ENCODE measurements at regions not wholly inside any gene's neighbourhood (a gene's known extent, or its start where the extent isn't known, plus 50 kb on each side); places are given as distances from the start of the nearest gene placed in this dataset.
"Not testable (repeated sequence)": the region's sequence is repeated elsewhere in the genome, so short reads cannot be mapped to it uniquely, and the experiment has no call there.

GRCh38 chr4:54852602-54853001, 194.8 kb downstream of the KIT start:
- no peak for DNase-seq (ENCODE audit: low spot score)
- no peaks in the 10 kb centered on the region for H3K4me1 Mint-ChIP-seq (ENCODE audit: low read depth)
- peaks cover 1% of the 10 kb centered on the region for H3K27me3 Mint-ChIP-seq (ENCODE audit: insufficient read depth)
- intact Hi-C loops (cut with micrococcal nuclease) = no loop called here
- H3K4me3 Mint-ChIP-seq = no peak overlapping the region
- H3K36me3 Mint-ChIP-seq (ENCODE audit: low read depth) = no peaks in the 10 kb centered on the region
- H3K9me3 Mint-ChIP-seq = no peaks in the 10 kb centered on the region
- no peak overlapping the region for H3K27ac Mint-ChIP-seq

DNA sequence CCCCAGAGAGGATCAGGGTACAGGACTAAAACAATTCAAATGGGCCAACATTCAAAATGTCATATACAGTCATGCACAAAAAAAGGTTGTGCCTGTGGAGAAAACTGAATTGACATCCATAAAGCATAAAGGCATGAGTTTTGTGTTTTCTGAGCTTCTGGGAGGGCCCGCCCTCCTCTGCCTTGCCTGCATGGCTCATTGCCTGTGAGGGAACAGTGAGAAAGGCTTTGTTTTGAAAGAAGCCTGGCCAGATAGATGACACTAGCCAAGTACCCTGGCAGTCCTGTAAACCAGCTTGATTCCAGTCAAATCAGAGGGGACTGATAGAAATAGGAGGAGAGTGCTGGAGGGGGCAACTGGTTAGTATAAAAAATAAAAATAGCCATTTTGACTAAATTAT, 194.3 kb downstream of the KIT start:
- no peak overlapping the region for H3K4me3 Mint-ChIP-seq
- H3K36me3 Mint-ChIP-seq (ENCODE audit: low read depth) = no peaks in the 10 kb centered on the region
- no peak for DNase-seq (ENCODE audit: low spot score)
- no peak overlapping the region for H3K27ac Mint-ChIP-seq
- H3K4me1 Mint-ChIP-seq (ENCODE audit: low read depth) = no peaks in the 10 kb centered on the region
- H3K27me3 Mint-ChIP-seq (ENCODE audit: insufficient read depth) = peaks cover 1% of the 10 kb centered on the region
- no peaks in the 10 kb centered on the region for H3K9me3 Mint-ChIP-seq
- intact Hi-C loops (cut with micrococcal nuclease) = no loop called here

GRCh38 chr4:54844911-54845310, 187.2 kb downstream of the KIT start:
- DNase-seq (ENCODE audit: low spot score) = no peak
- intact Hi-C loops (cut with micrococcal nuclease) = no loop called here
- Mint-ChIP-seq H3K4me3 (no peak overlapping the region), H3K36me3 (ENCODE audit: low read depth) (no peaks in the 10 kb centered on the region), H3K27me3 (ENCODE audit: insufficient read depth) (peaks cover 3% of the 10 kb centered on the region), H3K4me1 (ENCODE audit: low read depth) (no peaks in the 10 kb centered on the region), H3K27ac (no peak overlapping the region), H3K9me3 (no peaks in the 10 kb centered on the region)

- H3K9me3 Mint-ChIP-seq = no peaks in the 10 kb centered on the region
- H3K4me3 Mint-ChIP-seq = no peak overlapping the region
- no peak overlapping the region for H3K27ac Mint-ChIP-seq
- no peaks in the 10 kb centered on the region for H3K36me3 Mint-ChIP-seq (ENCODE audit: low read depth)
- peaks cover 3% of the 10 kb centered on the region for H3K27me3 Mint-ChIP-seq (ENCODE audit: insufficient read depth)
- no peaks in the 10 kb centered on the region for H3K4me1 Mint-ChIP-seq (ENCODE audit: low read depth)
- no peak for DNase-seq (ENCODE audit: low spot score)
- intact Hi-C loops (cut with micrococcal nuclease) = no loop called here
Measured at GRCh38 chr4:54843946-54844345, 186.2 kb downstream of the KIT start.

DNA sequence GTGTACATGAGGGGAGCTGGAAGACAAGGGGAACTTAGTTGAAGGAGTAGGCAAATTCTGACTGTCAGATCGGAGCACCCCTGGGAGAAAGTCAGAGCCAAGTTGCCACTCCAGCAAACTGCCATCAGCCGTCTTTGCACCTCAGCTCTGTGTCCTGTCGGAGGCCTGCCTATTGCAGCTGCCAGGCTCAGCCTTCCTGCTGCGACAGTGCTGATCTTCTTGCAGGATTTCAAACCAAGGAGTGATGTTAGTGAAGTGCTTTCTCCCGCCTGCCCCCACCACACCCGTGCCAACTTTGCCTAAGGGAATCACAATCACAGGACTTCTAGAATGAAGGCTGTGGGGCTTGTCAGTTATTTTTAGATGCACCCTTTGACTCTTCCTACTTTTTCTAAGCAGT, 185.3 kb downstream of the KIT start:
- DNase-seq (ENCODE audit: low spot score) = no peak
- H3K4me1 Mint-ChIP-seq (ENCODE audit: low read depth) = no peaks in the 10 kb centered on the region
- no peak overlapping the region for H3K27ac Mint-ChIP-seq
- no peaks in the 10 kb centered on the region for H3K36me3 Mint-ChIP-seq (ENCODE audit: low read depth)
- intact Hi-C loops (cut with micrococcal nuclease) = no loop called here
- no peaks in the 10 kb centered on the region for H3K9me3 Mint-ChIP-seq
- no peak overlapping the region for H3K4me3 Mint-ChIP-seq
- peaks cover 3% of the 10 kb centered on the region for H3K27me3 Mint-ChIP-seq (ENCODE audit: insufficient read depth)

- Mint-ChIP-seq H3K4me3 (no peak overlapping the region), H3K9me3 (no peaks in the 10 kb centered on the region), H3K27me3 (ENCODE audit: insufficient read depth) (peaks cover 3% of the 10 kb centered on the region), H3K4me1 (ENCODE audit: low read depth) (no peaks in the 10 kb centered on the region), H3K36me3 (ENCODE audit: low read depth) (no peaks in the 10 kb centered on the region), H3K27ac (no peak overlapping the region)
- intact Hi-C loops (cut with micrococcal nuclease) = no loop called here
- DNase-seq (ENCODE audit: low spot score) = no peak
Measured at GRCh38 chr4:54842656-54843055, 184.9 kb downstream of the KIT start.

DNA sequence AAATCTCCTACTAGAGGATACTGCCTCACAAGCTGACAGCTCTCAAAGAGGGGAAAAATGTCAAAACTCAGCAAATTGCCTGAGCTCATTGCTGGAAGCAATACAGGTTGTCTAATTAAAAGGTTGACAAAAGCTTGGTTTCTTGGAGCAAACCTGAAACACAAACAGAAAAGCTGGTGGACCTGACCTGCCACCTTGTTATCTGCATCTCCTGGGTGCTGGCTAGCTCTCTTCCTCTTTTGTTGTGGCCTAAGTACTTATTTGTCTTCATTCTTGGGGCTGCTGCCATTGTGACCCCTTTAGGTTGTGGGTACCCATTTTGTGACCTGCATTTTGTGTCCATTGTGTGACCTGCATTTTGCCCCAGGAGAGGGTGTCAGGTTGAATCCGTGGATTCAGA, 184.5 kb downstream of the KIT start:
- no peak for DNase-seq (ENCODE audit: low spot score)
- H3K27me3 Mint-ChIP-seq (ENCODE audit: insufficient read depth) = peaks cover 3% of the 10 kb centered on the region
- H3K9me3 Mint-ChIP-seq = no peaks in the 10 kb centered on the region
- no peak overlapping the region for H3K4me3 Mint-ChIP-seq
- H3K4me1 Mint-ChIP-seq (ENCODE audit: low read depth) = no peaks in the 10 kb centered on the region
- intact Hi-C loops (cut with micrococcal nuclease) = no loop called here
- no peaks in the 10 kb centered on the region for H3K36me3 Mint-ChIP-seq (ENCODE audit: low read depth)
- no peak overlapping the region for H3K27ac Mint-ChIP-seq

DNA sequence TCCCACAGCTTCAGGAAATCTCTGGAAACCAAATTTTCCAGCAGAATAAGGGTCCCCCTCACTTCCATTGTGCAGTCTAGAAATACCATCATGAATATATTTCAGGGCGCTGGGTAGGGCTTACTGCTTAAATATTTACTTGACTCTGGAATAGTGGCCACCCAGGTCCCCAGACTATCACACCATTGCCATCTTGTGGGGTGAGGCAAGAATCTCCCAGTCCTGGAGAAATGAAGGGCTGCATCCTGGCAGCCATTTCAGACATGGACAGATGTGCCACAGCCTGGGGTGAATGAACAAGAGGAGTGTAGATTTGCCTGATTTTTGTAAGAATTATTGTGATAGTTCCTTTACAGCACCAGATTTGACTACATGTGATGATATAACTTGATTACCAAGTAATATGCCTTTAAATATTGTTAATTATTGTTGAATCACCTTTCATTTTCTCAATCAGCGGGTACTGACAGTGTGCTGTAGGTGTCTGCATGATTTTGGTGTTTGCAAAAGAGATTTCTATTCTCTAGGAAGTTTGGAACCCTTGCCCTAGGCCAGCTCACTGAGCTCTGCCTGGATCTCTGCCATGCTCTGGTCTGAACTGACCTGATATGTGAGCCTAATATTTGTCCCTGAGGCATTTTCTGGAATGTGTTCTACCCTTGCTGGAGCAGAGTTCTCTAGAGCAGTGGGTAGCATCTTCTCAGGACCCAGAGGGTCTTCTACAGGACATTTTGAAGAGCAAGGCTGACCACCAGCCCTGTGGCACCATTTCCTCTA, 183.4 kb downstream of the KIT start:
- Mint-ChIP-seq H3K4me3 (no peak overlapping the region), H3K4me1 (ENCODE audit: low read depth) (no peaks in the 10 kb centered on the region), H3K36me3 (ENCODE audit: low read depth) (no peaks in the 10 kb centered on the region), H3K9me3 (no peaks in the 10 kb centered on the region), H3K27me3 (ENCODE audit: insufficient read depth) (peaks cover 3% of the 10 kb centered on the region), H3K27ac (no peak overlapping the region)
- intact Hi-C loops (cut with micrococcal nuclease) = no loop called here
- no peak for DNase-seq (ENCODE audit: low spot score)

- Mint-ChIP-seq H3K27ac (no peak overlapping the region), H3K9me3 (no peaks in the 10 kb centered on the region), H3K27me3 (ENCODE audit: insufficient read depth) (peaks cover 3% of the 10 kb centered on the region), H3K4me1 (ENCODE audit: low read depth) (no peaks in the 10 kb centered on the region), H3K36me3 (ENCODE audit: low read depth) (no peaks in the 10 kb centered on the region), H3K4me3 (no peak overlapping the region)
- intact Hi-C loops (cut with micrococcal nuclease) = no loop called here
- DNase-seq (ENCODE audit: low spot score) = no peak
Measured at GRCh38 chr4:54840430-54840829, 182.7 kb downstream of the KIT start.

DNA sequence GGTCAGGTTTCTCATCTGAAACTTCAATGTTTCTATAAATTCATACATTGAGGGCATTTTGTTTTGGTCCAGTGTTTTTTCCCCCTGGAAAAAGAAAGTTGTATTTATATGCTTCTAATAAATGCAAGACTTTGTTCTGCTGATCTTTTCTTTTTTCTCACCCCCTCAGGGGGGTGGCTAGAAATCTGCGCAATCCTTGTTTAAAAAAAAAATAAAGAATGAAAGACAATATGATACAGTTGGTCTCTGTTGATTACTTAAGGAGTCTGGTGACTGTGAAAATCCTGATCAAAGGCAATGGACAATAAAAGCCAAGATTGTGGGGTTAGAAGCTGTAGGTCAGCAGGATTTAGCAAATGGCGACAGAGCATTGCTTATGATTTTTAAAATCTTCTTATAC, 180.5 kb downstream of the KIT start:
- Mint-ChIP-seq H3K27ac (no peak overlapping the region), H3K9me3 (no peaks in the 10 kb centered on the region), H3K4me3 (no peak overlapping the region), H3K36me3 (ENCODE audit: low read depth) (no peaks in the 10 kb centered on the region), H3K27me3 (ENCODE audit: insufficient read depth) (peaks cover 3% of the 10 kb centered on the region), H3K4me1 (ENCODE audit: low read depth) (no peaks in the 10 kb centered on the region)
- DNase-seq (ENCODE audit: low spot score) = no peak
- intact Hi-C loops (cut with micrococcal nuclease) = no loop called here

DNA sequence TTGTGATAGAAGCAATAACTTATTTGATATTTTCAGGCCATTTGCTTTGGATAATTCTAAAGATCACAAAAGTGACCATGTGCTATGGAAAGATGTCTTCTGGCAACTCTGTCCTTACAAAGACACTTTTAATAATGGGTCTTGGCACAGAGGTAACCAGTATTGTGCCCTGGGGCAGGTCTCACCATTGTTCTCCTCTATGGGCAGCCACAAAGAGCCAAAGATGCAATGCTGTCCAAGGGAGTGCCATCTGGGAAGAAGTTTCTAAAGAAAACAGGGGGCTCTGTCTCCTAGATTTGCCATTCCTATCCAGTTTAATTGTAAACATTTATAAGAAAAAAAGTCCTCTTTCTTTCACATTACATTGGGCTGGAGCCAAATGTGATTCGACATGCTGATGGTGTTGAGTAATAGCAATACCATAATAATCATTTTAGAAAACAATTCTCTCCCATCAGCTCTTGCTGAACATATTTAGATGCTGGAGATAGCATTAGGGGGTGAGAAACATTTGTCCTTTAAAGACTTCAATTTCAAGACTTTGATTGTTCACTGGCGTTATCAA, 179.9 kb downstream of the KIT start:
- no peaks in the 10 kb centered on the region for H3K36me3 Mint-ChIP-seq (ENCODE audit: low read depth)
- peaks cover 3% of the 10 kb centered on the region for H3K27me3 Mint-ChIP-seq (ENCODE audit: insufficient read depth)
- intact Hi-C loops (cut with micrococcal nuclease) = no loop called here
- H3K4me3 Mint-ChIP-seq = no peak overlapping the region
- no peaks in the 10 kb centered on the region for H3K4me1 Mint-ChIP-seq (ENCODE audit: low read depth)
- H3K9me3 Mint-ChIP-seq = no peaks in the 10 kb centered on the region
- H3K27ac Mint-ChIP-seq = no peak overlapping the region
- DNase-seq (ENCODE audit: low spot score) = no peak

DNA sequence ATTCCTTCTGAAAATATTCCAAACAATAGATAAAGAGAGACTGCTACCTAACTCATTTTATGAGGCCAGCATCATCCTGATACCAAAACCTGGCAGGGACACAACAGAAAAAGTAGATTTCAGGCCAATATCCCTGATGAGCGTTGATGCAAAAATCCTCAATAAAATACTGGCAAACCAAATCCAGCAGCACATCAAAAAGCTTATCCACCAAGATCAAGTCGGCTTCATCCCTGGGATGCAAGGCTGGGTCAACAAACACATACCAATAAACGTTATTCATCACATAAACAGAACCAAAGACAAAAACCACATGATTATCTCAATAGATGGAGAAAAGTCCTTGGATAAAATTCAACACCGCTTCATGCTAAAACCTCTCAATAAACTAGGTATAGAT, 170.6 kb downstream of the KIT start:
- not testable (repeated sequence) for H3K27ac Mint-ChIP-seq; H3K4me1 Mint-ChIP-seq (ENCODE audit: low read depth); H3K36me3 Mint-ChIP-seq (ENCODE audit: low read depth)

DNA sequence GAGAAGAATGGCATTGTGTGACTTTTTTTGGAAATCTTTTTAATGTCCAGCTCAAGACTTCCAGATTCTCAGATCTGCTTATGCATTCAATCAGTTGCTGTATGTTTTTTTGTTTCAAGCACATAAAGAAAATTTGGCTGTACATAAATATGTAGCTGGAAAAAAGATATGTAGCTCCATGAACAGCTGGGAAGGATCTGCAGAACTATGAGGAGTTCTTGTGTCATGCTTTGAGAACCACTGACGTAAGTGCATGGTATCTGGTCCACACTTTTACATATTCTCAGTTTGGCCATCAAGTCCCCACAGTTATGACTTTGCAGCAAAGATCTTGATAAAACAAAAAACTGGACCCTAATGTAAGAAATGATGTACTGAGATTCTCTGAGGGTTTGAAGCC, 165.9 kb downstream of the KIT start:
- Mint-ChIP-seq H3K36me3 (ENCODE audit: low read depth) (no peaks in the 10 kb centered on the region), H3K9me3 (peaks cover 5% of the 10 kb centered on the region), H3K4me1 (ENCODE audit: low read depth) (no peaks in the 10 kb centered on the region), H3K27ac (no peak overlapping the region), H3K4me3 (no peak overlapping the region), H3K27me3 (ENCODE audit: insufficient read depth) (peaks cover 4% of the 10 kb centered on the region)
- intact Hi-C loops (cut with micrococcal nuclease) = no loop called here
- no peak for DNase-seq (ENCODE audit: low spot score)

More for the DNA sequence above, 170.6 kb downstream of the KIT start:
- DNase-seq (ENCODE audit: low spot score); H3K4me3 Mint-ChIP-seq; intact Hi-C loops (cut with micrococcal nuclease); H3K27me3 Mint-ChIP-seq (ENCODE audit: insufficient read depth): not testable (repeated sequence)
- peaks cover 17% of the 10 kb centered on the region for H3K9me3 Mint-ChIP-seq

DNA sequence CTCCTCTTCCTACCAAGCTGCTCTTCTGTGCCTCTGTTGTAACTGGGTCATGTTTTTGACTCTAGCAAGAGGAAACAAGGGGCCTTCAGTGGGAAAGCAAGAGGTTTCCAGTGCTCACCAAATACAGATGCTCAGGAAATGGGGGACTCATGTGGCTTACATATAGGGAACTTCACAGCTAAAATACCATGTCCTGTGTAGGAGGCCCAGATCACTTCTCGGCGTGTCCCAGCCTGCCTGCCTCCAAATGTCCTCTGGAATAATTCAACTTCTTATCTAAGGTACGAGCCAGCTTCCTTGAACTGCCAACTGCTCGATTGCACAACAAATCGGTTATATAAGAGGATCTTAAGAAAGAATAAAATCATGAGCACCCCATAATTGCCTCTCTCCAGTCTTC, 161.3 kb downstream of the KIT start:
- no peaks in the 10 kb centered on the region for H3K27me3 Mint-ChIP-seq (ENCODE audit: insufficient read depth)
- H3K4me1 Mint-ChIP-seq (ENCODE audit: low read depth) = no peaks in the 10 kb centered on the region
- DNase-seq (ENCODE audit: low spot score) = no peak
- no peak overlapping the region for H3K27ac Mint-ChIP-seq
- intact Hi-C loops (cut with micrococcal nuclease) = no loop called here
- peaks cover 5% of the 10 kb centered on the region for H3K9me3 Mint-ChIP-seq
- no peak overlapping the region for H3K4me3 Mint-ChIP-seq
- H3K36me3 Mint-ChIP-seq (ENCODE audit: low read depth) = no peaks in the 10 kb centered on the region

All from activated T-helper 1 cell treated with anti-CD3 and anti-CD28 coated beads, Interleukin-12 subunit alpha, Interleukin-12 subunit beta, Interleukin-2, Interleukin-4 antibody, amounts not matched to agents 30 ng/mL and 10 ng/mL and 1 ng/mL, durations not matched to agents 14 hours and 24 hours and 36 hours (primary cell).